Lower leg skin (tissue), 4 donors: ENCODE measurements at regions not wholly inside any gene's neighbourhood (a gene's known extent, or its start where the extent isn't known, plus 50 kb on each side); places are given as distances from the start of the nearest gene placed in this dataset.

Experiments
- DNase-seq, 2 donors: peaks; one replicate each; pipeline ENCODE4 v3.0.0-alpha.2; 2019; ENCODE audit warnings: low spot score in 2 of 2
- H3K4me3 ChIP-seq: fragments of 200-600 bp; sonication (generic); 2 replicates; pipeline ENCODE4 v1.5.1; 2017; ENCODE audit warnings: mild to moderate bottlenecking, low read depth; ENCODE audit not compliant: poor library complexity, severe bottlenecking
- CTCF ChIP-seq, 3 donors: fragments of 450-650 bp; IDR thresholded peaks; one replicate each; pipeline ENCODE4 v1.5.1; 2016; ENCODE audit warnings: antibody characterized with exemption in 3 of 3, mild to moderate bottlenecking in 3 of 3, moderate library complexity in 2 of 3
- POLR2A ChIP-seq, 2 donors: fragments of 450-650 bp; IDR thresholded peaks; one replicate each; pipeline ENCODE4 v1.6.1; 2016 to 2017; ENCODE audit warnings: antibody characterized with exemption in 2 of 2, mild to moderate bottlenecking in 1 of 2, moderate library complexity in 1 of 2
- WGBS, 2 donors: methylation state at CpG; one replicate each; pipeline ENCODE4 v1.1.5; 2018; 5-methylcytosine and 5-hydroxymethylcytosine counted together
- intact Hi-C: fragments of 100-400 bp; cut with DNase I; formaldehyde crosslinking; loops from one replicate; pipeline ENCODE4 v1.15.0; 2023; ENCODE audit warnings: low total_unique reads

GRCh38 chr4:108391701-108392455, 223.1 kb upstream of the LEF1 start:
- intact Hi-C loops = no loop called here
- no peak for DNase-seq
- TF ChIP-seq POLR2A (IDR thresholded peaks at IDR 0.05) (no peak), CTCF (IDR thresholded peaks at IDR 0.05) (no peak)
- WGBS, 2 donors = 69 to 80% methylated on average over 3 of the region's 3 CpGs
- H3K4me3 ChIP-seq = no peak overlapping the region

GRCh38 chr4:108385076-108385475, 216.3 kb upstream of the LEF1 start:
- TF ChIP-seq POLR2A (IDR thresholded peaks at IDR 0.05) (no peak), CTCF (IDR thresholded peaks at IDR 0.05) (no peak)
- no peak for DNase-seq
- intact Hi-C loops = no loop called here
- WGBS, 2 donors = 85 to 91% methylated on average over 2 of the region's 2 CpGs
- H3K4me3 ChIP-seq = no peak overlapping the region

GRCh38 chr4:108384544-108384943, 215.8 kb upstream of the LEF1 start:
- intact Hi-C loops = no loop called here

GRCh38 chr4:108383157-108383556, 214.4 kb upstream of the LEF1 start:
- WGBS, 2 donors = 58 to 71% methylated on average over 4 of the region's 4 CpGs
- H3K4me3 ChIP-seq = no peak overlapping the region
- intact Hi-C loops = no loop called here
- DNase-seq = no peak
- TF ChIP-seq CTCF (IDR thresholded peaks at IDR 0.05) (no peak), POLR2A (IDR thresholded peaks at IDR 0.05) (no peak)

More at GRCh38 chr4:108384544-108384943, 215.8 kb upstream of the LEF1 start:
- TF ChIP-seq CTCF (IDR thresholded peaks at IDR 0.05) (no peak), POLR2A (IDR thresholded peaks at IDR 0.05) (no peak)
- 86 to 93% methylated on average over 1 of the region's 1 CpG for WGBS, 2 donors
- DNase-seq = no peak
- no peak overlapping the region for H3K4me3 ChIP-seq

GRCh38 chr4:108382751-108383150, 214.0 kb upstream of the LEF1 start:
- 85 to 91% methylated on average over 3 of the region's 3 CpGs for WGBS, 2 donors
- intact Hi-C loops = no loop called here
- TF ChIP-seq CTCF (IDR thresholded peaks at IDR 0.05) (no peak), POLR2A (IDR thresholded peaks at IDR 0.05) (no peak)
- H3K4me3 ChIP-seq = no peak overlapping the region
- DNase-seq = no peak

GRCh38 chr4:108378164-108378563, 209.4 kb upstream of the LEF1 start:
- no peak for DNase-seq
- WGBS, 2 donors = 75 to 78% methylated on average over 6 of the region's 6 CpGs
- TF ChIP-seq POLR2A (IDR thresholded peaks at IDR 0.05) (no peak), CTCF (IDR thresholded peaks at IDR 0.05) (no peak)
- H3K4me3 ChIP-seq = no peak overlapping the region
- intact Hi-C loops = no loop called here
